ENCODE measurements at regions not wholly inside any gene's neighbourhood (a gene's known extent, or its start where the extent isn't known, plus 50 kb on each side); places are given as distances from the start of the nearest gene placed in this dataset.

DNA sequence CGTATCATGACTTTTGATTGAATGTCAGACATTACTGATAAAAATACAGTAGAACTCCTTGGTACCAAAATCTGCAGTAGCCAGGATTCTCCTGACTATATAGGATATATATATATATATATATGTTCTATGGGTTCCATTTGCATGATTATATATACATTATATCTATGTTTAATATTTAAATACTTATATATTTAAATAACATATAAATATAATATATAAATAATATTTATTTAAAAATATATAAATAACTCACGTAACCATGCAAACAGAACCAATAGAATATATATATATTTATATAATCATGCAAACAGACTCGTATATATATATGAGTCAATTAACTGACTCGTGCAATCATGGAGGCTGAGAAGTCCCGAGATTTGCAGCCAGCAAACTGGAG is 278.8 kb upstream of the PLXNA2 start:
- no peak for DNase-seq

DNA sequence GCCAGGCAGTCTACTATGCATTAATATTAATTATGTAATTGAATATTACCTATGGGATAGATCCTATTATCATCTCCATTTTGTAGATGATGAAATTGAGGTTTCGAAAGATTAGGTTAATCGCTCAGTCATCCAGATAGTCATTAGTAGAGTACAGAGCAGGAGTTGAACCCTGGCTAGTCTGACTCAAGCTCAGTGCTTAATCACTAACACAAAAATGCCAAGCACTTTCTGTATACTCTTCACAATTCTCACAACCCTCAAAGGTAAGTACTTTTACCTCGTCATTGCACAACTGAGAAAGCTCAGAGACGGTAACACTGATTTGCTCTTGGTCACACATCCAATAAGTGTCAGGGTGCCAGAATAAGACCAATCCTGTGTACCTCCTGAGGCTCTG is 280.2 kb upstream of the PLXNA2 start:
- DNase-seq = no peak

DNA sequence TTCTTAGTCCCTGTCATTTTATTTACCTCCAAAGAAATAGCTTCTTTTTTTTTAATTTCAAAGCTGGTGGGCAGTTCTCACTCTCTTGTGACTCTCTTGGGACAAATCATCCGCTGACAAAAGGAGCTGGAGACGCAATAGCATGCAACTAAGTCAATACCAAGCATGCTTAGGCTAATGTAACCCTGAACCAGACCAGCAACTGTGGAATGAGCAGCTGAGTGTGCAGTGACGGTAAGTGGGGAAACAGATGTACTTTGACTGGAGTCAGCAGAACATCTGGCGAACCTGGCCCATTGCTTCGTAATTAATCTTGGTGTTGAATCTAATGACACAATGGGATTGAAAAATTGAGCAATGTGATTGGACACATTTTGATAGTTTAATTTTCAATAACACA is 280.7 kb upstream of the PLXNA2 start:
- DNase-seq = no peak

DNA sequence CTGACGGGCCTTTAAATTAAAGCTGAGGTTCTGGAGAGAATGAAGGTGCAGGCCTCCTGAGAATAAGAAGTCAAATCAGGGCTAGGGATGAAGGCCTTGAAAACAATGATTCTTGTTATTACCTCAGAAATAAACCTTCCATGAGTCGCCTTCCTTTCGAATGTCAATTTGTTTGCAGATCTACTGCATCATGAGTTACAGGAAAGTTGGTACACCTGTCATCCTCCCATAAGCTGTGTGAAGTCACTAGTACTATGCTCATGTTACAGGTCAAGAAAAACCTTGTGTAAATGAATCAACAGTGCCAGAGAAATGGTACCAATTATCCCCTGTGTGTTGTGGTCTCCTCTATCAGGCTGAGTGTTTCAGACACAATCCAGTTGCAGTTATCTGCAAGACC is 281.2 kb upstream of the PLXNA2 start:
- no peak for DNase-seq

DNA sequence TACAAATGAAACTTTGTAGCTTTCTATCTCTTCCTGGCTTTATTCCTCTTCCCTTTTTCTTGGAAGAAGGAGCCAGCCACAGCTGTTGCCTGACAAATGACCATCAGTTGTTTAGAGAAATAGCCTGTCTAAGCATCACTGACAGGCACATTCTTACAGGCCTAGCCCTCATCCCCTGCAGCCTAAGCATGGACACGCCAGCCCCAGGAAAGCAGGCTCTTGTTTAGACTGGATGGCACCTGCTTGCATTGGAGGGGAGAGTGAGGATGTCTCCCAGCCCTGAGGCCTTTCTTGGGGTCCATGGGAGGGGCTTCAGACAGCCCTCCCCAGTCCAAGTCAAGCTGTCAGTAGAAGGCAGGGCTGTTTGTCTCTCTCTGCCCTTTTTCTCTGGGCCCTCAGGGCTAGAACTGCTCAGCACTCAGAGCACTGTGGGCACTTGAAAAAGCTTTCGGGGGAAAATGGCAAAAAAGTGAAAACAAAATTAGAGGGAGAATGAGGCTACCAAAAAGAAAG is 282.5 kb upstream of the PLXNA2 start:
- DNase-seq = no peak

DNA sequence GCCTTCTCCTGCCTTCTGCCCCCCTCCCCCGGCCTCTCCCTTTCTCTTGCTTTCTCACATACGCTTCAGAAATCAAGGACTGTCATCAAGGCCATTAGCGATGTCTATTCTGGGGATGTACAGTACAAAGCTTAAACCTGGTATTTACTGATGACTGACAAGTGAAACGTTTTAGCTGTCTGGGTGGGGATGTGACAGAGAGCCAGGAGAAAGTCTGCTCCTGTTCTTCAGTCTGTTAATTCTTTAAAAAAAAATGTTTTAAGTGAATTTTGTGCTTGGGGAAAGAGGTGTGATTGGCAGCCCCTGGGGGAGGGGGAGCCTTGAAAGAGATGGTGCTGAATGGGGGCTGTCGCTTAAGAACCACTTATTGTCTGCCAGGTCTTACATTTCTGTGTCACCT is 283.0 kb upstream of the PLXNA2 start:
- no peak for DNase-seq

DNA sequence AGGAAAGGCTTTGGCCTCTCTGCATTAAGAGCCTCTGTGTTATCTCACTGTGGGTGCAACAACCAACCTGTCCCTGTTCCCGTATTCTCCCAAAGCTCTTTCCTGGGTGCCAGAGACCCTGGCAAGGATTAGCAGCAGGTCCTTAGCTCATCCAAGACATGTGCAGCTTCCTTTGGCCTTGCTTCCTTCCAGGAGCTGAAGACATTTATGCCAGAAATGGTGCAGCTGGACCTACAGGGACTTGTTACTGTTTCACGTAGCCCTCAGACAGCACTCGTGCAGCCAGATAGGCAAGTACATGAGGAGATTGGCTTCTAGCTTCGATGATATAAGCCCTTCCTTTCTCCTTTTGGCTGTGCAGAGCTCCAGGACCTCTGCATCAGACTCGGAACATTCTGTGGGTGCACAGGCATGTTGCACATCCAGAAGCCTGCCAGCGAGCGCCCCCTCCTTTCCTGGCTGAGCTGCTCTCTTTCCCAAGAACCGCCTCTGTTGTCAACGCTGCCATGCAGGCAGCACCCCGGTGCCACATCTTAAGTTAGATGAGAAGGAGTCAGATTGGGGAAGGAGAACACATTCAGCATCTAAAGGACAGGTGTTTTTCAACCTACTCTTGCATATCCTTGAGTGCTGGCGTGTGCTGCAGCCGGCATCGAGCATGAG is 284.5 kb upstream of the PLXNA2 start:
- DNase-seq = no peak

DNA sequence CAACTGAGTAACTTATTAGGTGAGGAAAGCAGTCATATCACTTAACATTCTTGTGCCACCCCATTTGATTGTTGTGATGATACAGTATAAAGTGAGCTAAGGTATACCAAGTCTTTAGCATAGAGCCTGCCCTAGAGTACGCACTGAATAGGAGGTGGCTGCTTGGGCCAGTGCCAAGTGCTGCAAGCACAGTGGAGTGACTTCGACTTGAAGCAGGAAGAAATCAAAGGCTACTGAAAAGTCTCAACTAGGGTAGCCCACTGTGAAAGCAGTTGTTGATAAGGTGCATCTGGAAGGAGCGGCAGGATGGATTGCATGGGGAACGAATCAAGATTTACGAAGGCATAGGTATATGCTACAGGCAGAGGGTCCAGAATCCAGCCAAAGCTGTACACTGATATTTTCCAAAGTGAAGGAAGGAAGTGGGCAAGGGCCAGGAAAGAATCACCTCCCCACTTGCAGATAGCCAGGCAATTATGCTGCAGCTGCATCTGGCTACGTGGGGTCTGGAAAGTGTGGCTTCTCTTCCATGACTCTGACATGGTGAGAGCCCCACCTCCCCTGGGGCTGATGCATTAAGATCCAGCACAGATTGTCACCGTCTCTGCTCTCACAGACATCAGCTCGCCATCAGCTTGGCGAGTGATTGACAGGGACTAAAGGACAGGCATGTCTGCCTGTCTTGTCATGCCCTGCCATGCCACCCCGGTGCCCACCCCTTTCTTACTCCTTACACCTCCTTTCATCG is 287.0 kb upstream of the PLXNA2 start:
- no peak for DNase-seq

DNA sequence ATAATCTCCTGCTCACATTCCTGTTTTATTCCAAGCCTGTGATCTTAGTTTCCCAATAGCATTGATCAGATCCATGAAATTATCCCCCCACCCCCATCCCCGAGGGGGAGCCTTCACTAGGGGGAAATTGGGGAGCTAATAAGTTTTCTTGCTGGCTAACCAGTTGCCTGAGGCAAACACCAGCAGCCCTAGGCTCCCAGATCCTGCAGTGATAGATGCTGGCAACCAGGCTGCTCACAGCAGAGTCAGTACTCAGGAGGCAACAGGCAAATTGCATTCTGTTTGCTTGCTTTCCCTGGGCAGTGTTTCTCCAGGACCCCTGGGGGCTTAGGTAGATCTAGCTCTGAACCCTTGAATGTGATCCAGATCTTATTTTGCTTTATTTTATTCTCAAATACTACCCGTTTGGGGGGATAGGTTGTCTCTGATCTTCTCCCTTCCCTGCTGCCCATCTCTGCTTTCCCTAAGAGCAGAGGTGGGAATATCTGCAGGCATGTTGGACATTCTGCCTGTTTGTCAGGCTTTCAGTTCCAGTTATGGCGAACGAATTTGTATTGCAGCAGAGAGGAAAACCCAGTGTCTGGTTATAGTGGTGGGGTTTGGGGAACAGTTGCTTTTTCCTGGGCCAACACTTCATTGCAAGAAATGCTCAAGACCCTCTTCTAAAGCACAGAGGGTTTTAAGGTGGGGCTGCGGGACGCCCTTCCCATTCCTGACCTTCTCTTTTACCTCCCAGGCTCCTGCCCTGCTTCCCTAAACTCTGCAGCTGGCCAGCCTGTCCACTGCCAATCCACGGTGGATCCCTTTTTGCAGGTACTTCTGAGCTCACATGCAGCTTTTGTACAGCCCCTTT is 289.8 kb upstream of the PLXNA2 start:
- DNase-seq = no peak

DNA sequence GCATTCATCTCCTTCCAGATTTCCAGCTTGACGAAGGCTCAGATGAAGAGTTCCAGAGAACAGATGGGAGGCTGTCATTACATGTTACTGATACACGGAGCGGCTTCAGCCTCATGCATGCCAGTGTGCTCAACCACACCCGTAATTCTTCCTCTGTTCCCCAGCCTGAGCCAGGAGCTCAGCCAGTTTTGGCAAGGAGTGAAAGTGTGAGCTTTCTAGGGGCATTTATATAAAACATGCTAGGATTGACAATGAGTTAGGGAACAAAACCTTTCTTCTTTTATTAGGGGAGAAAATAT is 290.4 kb upstream of the PLXNA2 start:
- no peak for DNase-seq

DNA sequence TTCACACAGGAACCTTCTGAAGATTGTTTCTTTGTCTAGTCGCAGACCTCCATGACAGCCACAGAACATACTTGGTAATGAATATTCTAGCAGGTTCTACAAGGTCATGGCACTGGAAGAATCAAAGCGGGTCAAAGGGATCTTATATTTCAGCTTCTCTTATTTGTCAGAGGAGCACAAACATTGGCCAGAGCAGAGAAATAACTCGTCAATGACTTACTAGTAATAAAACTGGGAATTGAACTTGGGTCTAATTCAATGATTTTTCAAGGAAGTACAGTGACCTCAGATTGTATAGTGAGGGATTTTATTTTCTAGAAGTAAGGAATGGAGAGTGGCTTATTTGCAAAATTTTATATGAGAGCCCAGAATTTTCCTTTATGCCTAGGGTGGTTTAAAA is 290.8 kb upstream of the PLXNA2 start:
- no peak for DNase-seq

DNA sequence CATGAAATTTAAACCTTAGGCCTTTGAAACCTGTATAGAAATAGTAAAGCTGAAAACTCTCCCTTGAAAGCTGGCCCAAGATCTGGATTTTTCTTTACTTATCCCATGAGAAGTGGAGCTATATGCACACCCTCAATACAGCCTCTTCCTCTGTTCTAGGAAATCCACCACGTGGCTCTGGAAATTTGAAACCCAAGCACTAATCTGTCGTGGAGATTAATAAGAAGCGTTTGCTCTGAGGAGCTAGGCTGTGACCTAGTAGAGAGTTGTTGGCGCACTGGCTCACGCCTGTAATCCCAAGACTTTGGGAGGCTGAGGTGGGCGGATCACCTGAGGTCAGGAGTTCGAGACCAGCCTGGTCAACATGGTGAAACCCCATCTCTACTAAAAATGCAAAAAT is 291.3 kb upstream of the PLXNA2 start:
- DNase-seq = no peak

DNA sequence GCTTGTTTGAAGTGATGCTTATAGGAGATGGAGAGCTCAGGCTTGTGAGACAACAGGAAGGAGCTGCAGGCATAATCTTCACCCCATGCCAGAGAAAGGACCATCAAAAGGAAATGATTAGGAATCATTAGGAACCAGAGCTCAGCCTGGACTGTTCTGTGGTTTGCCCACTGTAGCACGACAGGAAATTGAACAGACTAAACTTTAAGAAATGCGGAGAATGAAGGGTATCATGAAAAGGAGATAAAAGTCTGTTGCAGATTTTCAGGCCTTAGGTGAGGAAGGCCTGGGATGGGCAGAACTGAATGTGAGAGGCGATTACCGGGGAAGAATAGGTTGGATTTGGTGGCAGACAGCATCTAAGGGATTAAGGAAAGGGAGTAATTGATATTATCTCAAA is 292.0 kb upstream of the PLXNA2 start:
- DNase-seq = no peak

DNA sequence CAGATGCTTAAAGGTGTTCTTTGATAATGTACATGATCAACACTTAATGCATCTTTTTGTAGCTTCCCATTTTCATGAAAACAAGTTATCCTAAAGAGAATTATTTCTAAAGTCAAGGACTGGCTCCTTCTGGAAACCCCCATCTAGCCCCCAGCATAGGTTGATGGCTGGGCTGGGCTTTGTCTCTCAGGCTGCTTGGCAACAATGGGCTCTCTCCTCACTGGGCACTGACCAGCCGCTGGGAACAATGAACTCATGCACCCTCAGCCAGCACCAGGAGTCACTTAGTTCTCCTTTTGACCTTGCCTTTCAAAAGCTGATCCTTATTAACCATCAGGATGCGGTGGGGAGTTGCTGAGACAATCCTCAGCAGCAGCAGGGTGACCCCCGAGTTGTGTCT is 293.0 kb upstream of the PLXNA2 start:
- DNase-seq = no peak

DNA sequence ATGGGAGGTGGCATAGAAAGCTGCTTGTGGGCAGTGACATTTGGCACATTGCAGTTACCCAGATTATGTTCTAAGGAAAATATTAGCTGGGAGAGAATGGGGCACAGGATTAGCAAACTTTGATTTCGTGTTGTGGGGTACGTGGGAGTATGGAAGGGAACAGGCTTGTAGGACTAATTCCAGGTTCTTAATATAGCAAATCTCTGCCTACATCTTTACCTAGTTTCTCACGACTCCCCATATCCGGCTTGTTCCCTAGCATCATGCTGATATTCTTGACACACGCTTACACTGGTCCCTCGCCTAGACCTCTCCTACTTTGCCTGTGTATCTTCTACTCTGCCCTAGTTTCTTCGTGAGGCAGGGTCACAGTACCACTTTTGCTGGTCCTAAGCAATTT is 293.9 kb upstream of the PLXNA2 start:
- DNase-seq = no peak

DNA sequence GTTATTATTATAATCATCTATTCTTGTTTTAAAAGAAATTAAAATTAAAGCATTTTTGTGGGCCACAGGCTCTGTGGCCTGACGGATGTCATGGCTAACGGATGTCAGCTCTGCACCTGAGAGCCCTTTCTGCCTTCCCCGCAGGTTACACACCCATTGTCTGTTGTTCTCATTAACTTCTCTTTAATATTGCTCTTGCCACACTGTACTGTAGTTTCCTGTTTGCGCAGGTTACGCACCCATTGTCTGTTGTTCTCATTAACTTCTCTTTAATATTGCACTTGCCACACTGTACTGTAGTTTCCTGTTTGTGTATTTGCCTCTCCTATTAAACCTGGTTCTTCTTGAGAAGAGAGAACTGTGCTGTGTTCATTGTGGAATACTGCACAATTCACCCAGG is 294.4 kb upstream of the PLXNA2 start:
- no peak for DNase-seq

DNA sequence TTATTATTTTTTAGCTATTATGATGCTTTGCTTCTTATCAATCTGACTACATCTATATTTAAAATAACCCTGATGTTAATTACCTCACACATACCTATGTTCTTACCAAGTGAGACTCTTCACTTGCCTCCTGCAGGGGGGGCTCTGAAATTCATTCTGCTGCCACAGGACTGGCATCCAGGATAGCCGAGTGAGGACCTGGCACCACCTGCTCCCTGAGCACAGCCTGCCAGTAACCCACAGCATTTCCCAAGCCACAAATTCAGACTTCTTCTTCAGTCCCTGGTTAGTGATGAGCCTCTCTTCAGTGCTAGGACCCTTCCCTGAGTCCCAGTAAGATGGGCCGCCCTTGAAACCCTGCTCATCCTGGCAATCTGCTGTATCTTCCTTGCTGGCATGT is 296.5 kb upstream of the PLXNA2 start:
- DNase-seq = no peak

DNA sequence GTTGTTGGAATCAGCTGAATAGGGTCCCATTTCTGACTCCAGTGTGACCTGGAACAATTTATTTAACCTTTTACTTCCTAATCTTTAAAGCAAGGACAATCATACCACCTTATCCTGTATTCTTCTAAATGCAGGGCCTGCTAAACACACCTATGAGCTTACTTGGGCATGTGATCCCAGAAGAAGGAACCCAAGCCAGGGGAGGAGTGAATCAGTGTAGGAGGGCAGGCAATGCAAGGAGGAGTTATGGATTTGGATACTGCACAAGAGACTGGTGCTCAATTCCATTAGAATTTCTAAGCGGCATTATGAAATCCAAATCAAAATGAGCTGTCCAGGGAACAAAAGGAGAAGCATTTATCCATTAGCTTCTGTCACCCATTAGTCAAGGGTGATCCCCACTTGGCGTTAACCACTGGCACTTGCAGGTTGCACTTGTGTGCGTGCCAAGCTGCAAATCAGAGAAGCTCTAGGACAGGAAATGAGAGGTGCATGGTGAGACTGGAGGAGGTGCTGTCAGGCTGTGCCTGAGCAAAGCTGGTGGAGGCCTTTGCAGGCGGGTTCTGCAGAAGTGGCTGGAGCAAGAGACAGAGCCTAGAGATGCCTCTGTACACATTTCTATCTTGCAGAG is 297.2 kb upstream of the PLXNA2 start:
- DNase-seq = no peak

DNA sequence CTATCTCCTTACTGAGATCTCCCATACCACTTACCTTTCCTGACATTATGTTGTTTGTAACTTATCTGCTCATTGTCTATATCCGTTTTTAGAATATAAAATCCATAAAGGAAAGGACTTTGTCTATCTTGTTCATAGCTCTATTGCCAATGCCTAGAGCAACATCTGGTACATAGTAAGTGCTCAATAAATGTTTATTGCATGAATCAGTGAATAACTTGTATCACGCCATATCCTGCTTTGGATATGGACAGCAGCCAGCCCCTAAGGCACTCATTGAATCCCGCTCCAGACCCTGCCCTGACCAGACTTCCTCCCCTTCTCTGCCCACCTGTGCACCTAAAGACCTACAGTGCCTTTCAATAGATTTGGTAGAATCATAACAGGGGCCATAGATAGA is 298.1 kb upstream of the PLXNA2 start:
- no peak for DNase-seq

DNA sequence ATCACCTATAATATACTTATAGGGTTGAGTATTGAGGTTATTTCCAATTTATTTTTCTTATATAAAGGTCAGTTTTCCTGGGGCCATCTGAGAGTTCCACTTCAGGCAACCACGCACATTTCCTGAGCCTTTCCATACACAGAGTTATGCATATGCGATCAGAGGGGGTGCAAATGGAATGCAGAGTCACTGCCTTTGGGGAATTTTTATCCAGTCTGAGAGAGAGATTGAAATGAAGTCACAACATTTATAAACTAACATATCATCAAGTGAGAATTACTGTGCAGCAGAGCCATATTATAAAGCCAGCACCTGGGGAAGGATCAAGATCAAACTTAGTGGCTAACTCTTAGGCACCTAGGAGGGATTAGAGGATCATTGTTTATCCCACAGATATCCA is 299.9 kb upstream of the PLXNA2 start:
- DNase-seq = no peak

DNA sequence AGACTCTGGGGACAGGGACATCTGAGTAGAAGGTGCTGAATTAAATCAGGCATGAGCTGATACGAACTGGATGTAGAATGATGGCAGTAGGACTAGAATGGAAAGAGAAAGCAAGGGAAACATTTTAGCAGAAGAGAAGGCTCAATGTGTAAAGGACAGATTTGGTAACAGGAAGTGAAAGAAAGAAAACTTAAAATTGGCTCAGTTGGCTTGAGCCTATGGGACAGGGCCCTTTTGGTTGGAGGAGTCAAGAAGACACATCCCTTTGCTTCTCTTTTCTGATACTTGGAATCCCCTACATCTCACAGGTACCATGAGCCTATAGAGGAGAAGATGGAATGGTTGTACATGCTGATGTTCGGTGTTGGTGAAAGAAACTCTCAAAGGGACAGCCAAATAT is 300.6 kb upstream of the PLXNA2 start:
- no peak for DNase-seq

DNA sequence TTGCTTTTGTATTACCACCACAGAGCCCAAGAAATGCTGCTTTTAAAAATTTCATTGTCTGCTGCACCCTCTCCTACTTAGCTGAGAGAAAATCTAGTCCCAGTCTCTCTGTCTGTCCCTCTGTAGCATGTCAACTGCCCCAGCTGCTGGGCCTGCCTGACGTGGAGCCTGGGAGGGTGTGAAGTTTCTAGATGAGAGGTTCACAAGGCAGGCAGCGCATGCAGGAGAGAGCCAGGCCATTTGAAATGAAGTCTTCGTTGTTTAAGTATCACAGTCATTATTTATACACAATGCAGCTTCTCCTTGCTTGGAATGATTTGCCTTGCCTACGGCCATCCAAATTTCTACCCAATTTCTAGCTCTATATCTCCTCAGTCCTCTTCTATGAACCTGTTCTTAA is 306.8 kb upstream of the PLXNA2 start:
- no peak for DNase-seq

DNA sequence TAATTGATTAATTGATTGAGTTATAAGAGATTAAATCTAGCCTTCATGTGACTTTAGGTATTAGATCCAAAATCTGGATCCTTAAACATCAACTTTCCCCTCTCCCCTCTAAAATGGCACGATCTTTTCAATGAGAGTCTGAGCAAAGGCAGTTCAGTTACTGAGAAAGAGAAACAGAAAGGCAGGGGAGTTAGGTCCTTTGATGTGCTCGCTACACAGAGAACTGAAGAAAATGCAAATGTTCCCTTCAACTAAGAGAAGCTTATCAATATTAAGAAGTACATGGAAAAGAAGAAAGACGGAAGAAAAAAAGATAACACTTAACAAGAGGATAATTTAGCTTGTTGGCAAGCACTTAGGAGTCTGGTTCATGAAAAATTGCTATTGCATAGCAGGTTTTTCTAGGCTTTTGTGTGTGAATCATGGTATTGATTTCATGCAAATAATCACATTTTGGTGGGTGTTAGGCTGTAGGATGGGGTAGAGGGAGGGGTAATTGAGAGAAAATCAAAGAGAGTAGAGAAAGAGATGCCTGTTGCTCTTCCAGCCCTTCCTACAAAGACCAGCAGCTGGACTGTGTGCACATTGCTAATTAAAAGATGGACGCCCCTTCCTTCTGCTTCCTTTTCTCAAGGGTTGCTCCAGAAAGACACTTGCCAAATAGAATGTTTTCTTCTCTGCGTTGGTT is 307.6 kb upstream of the PLXNA2 start:
- DNase-seq = no peak
